HepG2 (cell line): ENCODE measurements at regions not wholly inside any gene's neighbourhood (a gene's known extent, or its start where the extent isn't known, plus 50 kb on each side); places are given as distances from the start of the nearest gene placed in this dataset.

Experiments
- ATAC-seq: fragments of 200-7000 bp; cut with Tn5 transposase; 3 replicates; pipeline ENCODE4 v1.9.1; 2020; ENCODE audit warnings: mild to moderate bottlenecking, moderate library complexity
- BruUV-seq: library from RNA; stranded (reverse); fragments of 400-500 nt; replicated peaks from 2 replicates; lab custom pipeline; 2021; lab: Mats Ljungman, UMichigan
- CTCF ChIA-PET: fragments of 300-600 bp; formaldehyde crosslinking; extraction: SDS; loops from one replicate; lab custom pipeline; 2021; ENCODE audit warnings: low total read pairs, inconsistent platforms, low intra/inter-chr PET ratio; lab: Yijun Ruan, JAX
- POLR2A ChIA-PET: fragments of 350-600 bp; sonication (Branson Sonifier 250); formaldehyde crosslinking; loops from one replicate; lab custom pipeline; 2020; ENCODE audit warnings: antibody characterized with exemption, inconsistent platforms; lab: Yijun Ruan, JAX
- DNase-seq: peaks from one replicate; pipeline ENCODE4 v3.0.0-alpha.2; 2015; ENCODE audit warnings: low spot score
- FAIRE-seq: peaks from 3 replicates; lab custom pipeline; 2011; peaks lifted over from hg19 to GRCh38; lab: Jason Lieb, UNC
- H2AFZ ChIP-seq: one replicate; pipeline ENCODE4 v1.6.1; 2011; ENCODE audit warnings: low read length, inconsistent platforms
- H3K27ac ChIP-seq: fragments of 300-600 bp; 3 replicates; pipeline ENCODE4 v1.8.0; 2011; ENCODE audit warnings: mixed run types, mild to moderate bottlenecking, mixed read lengths, low read length, inconsistent platforms; ENCODE audit not compliant: insufficient read depth; ENCODE audit errors: extremely low read length
- H3K27me3 ChIP-seq, 2 experiments: fragments of 200-600 bp in 1 of 2; 2 replicates in 1 of 2; 3 replicates in 1 of 2; pipeline versions ENCODE4 v1.6.0 to v1.8.0; 2011; ENCODE audit warnings: low read length in 2 of 2, mild to moderate bottlenecking in 2 of 2, moderate library complexity in 2 of 2, inconsistent platforms in 1 of 2; ENCODE audit not compliant: insufficient read depth in 2 of 2, control insufficient read depth in 1 of 2
- H3K36me3 ChIP-seq, 2 experiments: fragments of 200-600 bp in 1 of 2; replicated peaks in 1 of 2; 2 replicates in 1 of 2; 3 replicates in 1 of 2; pipeline versions ENCODE4 v1.5.1 to v1.8.0; 2011; ENCODE audit warnings: low read length in 2 of 2, inconsistent platforms in 1 of 2; ENCODE audit not compliant: insufficient read depth in 2 of 2, control insufficient read depth in 1 of 2
- H3K4me1 ChIP-seq: 2 replicates; pipeline ENCODE4 v1.5.1; 2012; ENCODE audit warnings: low read length, inconsistent platforms; ENCODE audit not compliant: insufficient read depth
- H3K4me2 ChIP-seq: 2 replicates; pipeline ENCODE4 v1.6.0; 2011; ENCODE audit warnings: low read depth, low read length, inconsistent platforms
- H3K4me3 ChIP-seq, 3 experiments: fragments of 200-600 bp in 1 of 3; sonication (generic), shearing (Covaris generic) in 1 of 3; replicated peaks in 1 of 3; 2 replicates each; pipeline ENCODE4 v1.5.1; 2011 to 2016; ENCODE audit warnings: low read length in 3 of 3, inconsistent platforms in 2 of 3, low read depth in 2 of 3, mild to moderate bottlenecking in 2 of 3, control low read depth in 1 of 3, mixed read lengths in 1 of 3; ENCODE audit not compliant: insufficient read depth in 1 of 3
- H3K79me2 ChIP-seq: one replicate; pipeline ENCODE4 v1.6.1; 2011; ENCODE audit warnings: low read length, inconsistent platforms; ENCODE audit not compliant: insufficient read depth
- H3K9ac ChIP-seq: 2 replicates; pipeline ENCODE4 v1.6.0; 2011; ENCODE audit warnings: mild to moderate bottlenecking, low read depth, low read length, inconsistent platforms; ENCODE audit not compliant: insufficient read depth
- H3K9me3 ChIP-seq: 2 replicates; pipeline ENCODE4 v1.5.1; 2012; ENCODE audit warnings: mild to moderate bottlenecking, low read length
- H4K20me1 ChIP-seq: 2 replicates; pipeline ENCODE4 v1.6.0; 2011; ENCODE audit warnings: inconsistent platforms, mild to moderate bottlenecking, low read length, moderate library complexity; ENCODE audit not compliant: insufficient read depth
- ATF2 ChIP-seq: sonication (generic); formaldehyde crosslinking; IDR thresholded peaks from 2 replicates; pipeline ENCODE4 v1.4.0; 2020; ENCODE audit warnings: missing genetic modification reagents
- KDM2A ChIP-seq: sonication (generic); formaldehyde crosslinking; IDR thresholded peaks from 2 replicates; pipeline ENCODE4 v1.4.0; 2020; ENCODE audit warnings: low read depth, missing genetic modification reagents, borderline replicate concordance
- NCOA2 ChIP-seq: sonication (generic); formaldehyde crosslinking; IDR thresholded peaks from 2 replicates; pipeline ENCODE4 v1.8.0; 2022; ENCODE audit warnings: inconsistent platforms
- RAD21 ChIP-seq: fragments of 450-650 bp; formaldehyde crosslinking; IDR thresholded peaks from 2 replicates; pipeline ENCODE4 v1.5.0; 2020; ENCODE audit warnings: mild to moderate bottlenecking
- SIN3B ChIP-seq: fragments of 150-350 bp; IDR thresholded peaks from 2 replicates; pipeline ENCODE4 v1.6.1; 2014; ENCODE audit warnings: low read length
- TOE1 ChIP-seq: sonication (generic); formaldehyde crosslinking; IDR thresholded peaks from 2 replicates; pipeline ENCODE4 v1.4.0; 2020; ENCODE audit warnings: mild to moderate bottlenecking, missing genetic modification reagents
- YY1 ChIP-seq: IDR thresholded peaks from 2 replicates; pipeline ENCODE4 v1.6.1; 2011; ENCODE audit warnings: low read length, low read depth, moderate library complexity, mild to moderate bottlenecking; ENCODE audit not compliant: insufficient read depth, insufficient replicate concordance
- ZBTB3 ChIP-seq: sonication (generic); formaldehyde crosslinking; IDR thresholded peaks from 2 replicates; pipeline ENCODE4 v1.4.0; 2020; ENCODE audit warnings: low read depth, mild to moderate bottlenecking, moderate library complexity, missing genetic modification reagents, borderline replicate concordance
- ZNF318 ChIP-seq: sonication (generic); formaldehyde crosslinking; IDR thresholded peaks from 2 replicates; pipeline ENCODE4 v1.4.0; 2020; ENCODE audit warnings: mild to moderate bottlenecking, missing genetic modification reagents
- WGBS: methylation state at CpG from one replicate; pipeline ENCODE4 v1.1.6; 2017; ENCODE audit warnings: low lambda C conversion rate; 5-methylcytosine and 5-hydroxymethylcytosine counted together
- in situ Hi-C: cut with HindIII; loops from 2 replicates; pipeline ENCODE4 v1.10.0; 2017; ENCODE audit warnings: low pct_unique_long_range_greater_than_20kb; ENCODE audit not compliant: extremely low pct_ligation_motif_present
- intact Hi-C: fragments of 100-400 bp; cut with micrococcal nuclease; formaldehyde crosslinking; loops from one replicate; pipeline ENCODE4 v1.10.0; 2022; ENCODE audit not compliant: unreplicated experiment

- no peaks in the 10 kb centered on the region for H3K36me3 ChIP-seq
- WGBS, result 28% methylated on average over 9 of the region's 11 CpGs
- intact Hi-C loops, result no loop called here
- no peak overlapping the region for H3K4me2 ChIP-seq
- no peak for ATAC-seq
- H3K27ac ChIP-seq, result no peak overlapping the region
- FAIRE-seq, result no peak
- no peaks in the 10 kb centered on the region for H4K20me1 ChIP-seq
- no peak overlapping the region for H2AFZ ChIP-seq
- ChIA-PET CTCF (no interaction called here), POLR2A (no interaction called here)
- no TSS peak for BruUV-seq
- no peak overlapping the region for H3K9ac ChIP-seq
- no peak for DNase-seq
- H3K4me1 ChIP-seq, result no peaks in the 10 kb centered on the region
- H3K4me3 ChIP-seq, result no peak overlapping the region
- no peaks in the 10 kb centered on the region for H3K79me2 ChIP-seq
- in situ Hi-C loops, result no loop called here
- no peak for TF ChIP-seq YY1
- TF ChIP-seq TOE1 (CRISPR knock-in tag), result no peak
- peaks cover 4 to 70% of the 10 kb centered on the region in 2 experiments for H3K27me3 ChIP-seq
- no peaks in the 10 kb centered on the region for H3K9me3 ChIP-seq
Measured at GRCh38 chr13:112131713-112132113, 64.8 kb downstream of the SOX1 start.

DNA sequence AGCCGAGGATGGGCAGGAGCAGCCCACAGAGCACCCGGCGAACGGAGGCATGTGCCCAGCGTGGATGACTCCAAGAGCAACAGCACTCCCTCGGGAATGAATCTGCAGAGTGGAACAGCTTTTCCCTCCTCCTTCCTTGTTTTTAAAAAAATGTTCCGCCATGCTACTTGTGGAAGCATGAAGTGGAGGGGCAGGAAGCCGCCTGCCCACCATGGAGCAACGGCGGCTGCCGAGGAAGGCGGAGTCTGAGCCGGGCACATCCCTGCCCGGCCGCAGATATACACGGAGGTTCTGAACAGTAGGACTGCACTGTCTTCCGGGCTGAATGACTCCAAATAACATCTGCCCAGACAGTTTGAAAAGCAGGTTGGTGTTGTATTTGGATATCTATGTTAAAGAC is 65.2 kb downstream of the SOX1 start:
- in situ Hi-C loops (no loop called here), intact Hi-C loops (no loop called here)
- H2AFZ ChIP-seq, result no peak overlapping the region
- H3K79me2 ChIP-seq, result no peaks in the 10 kb centered on the region
- H4K20me1 ChIP-seq, result no peaks in the 10 kb centered on the region
- H3K27ac ChIP-seq, result no peak overlapping the region
- H3K4me3 ChIP-seq, result no peak overlapping the region
- 54% methylated on average over 17 of the region's 17 CpGs for WGBS
- ChIA-PET CTCF (no interaction called here), POLR2A (no interaction called here)
- FAIRE-seq, result no peak
- H3K4me1 ChIP-seq, result no peaks in the 10 kb centered on the region
- H3K4me2 ChIP-seq, result no peak overlapping the region
- no peak overlapping the region for H3K9ac ChIP-seq
- DNase-seq, result no peak
- H3K36me3 ChIP-seq, result no peaks in the 10 kb centered on the region
- H3K27me3 ChIP-seq, result peaks cover 4 to 68% of the 10 kb centered on the region in 2 experiments
- no peaks in the 10 kb centered on the region for H3K9me3 ChIP-seq
- ATAC-seq, result no peak
- BruUV-seq, result no TSS peak
- TF ChIP-seq ZNF318 (CRISPR knock-in tag) (no peak), ATF2 (CRISPR knock-in tag) (no peak), ZBTB3 (no peak), NCOA2 (no peak), SIN3B (no peak), KDM2A (CRISPR knock-in tag) (no peak), RAD21 (CRISPR knock-in tag) (no peak)
